MM.1S (cell line): ENCODE measurements at regions not wholly inside any gene's neighbourhood (a gene's known extent, or its start where the extent isn't known, plus 50 kb on each side); places are given as distances from the start of the nearest gene placed in this dataset.

Experiments used
- DNase-seq: peaks from one replicate; pipeline ENCODE4 v3.0.0-alpha.2; 2015
- H2AFZ ChIP-seq: fragments of 300-600 bp; sonication (generic); 2 replicates; pipeline ENCODE4 v1.6.0; 2016; ENCODE audit warnings: antibody characterized with exemption, low read length
- H3F3A ChIP-seq: fragments of 300-600 bp; sonication (generic); 2 replicates; pipeline ENCODE4 v1.6.1; 2016; ENCODE audit warnings: mild to moderate bottlenecking, antibody characterized with exemption, low read length, moderate library complexity, mixed read lengths; ENCODE audit not compliant: insufficient read depth
- H3K27ac ChIP-seq: fragments of 300-600 bp; sonication (generic); 2 replicates; pipeline ENCODE4 v1.5.1; 2016; ENCODE audit warnings: mild to moderate bottlenecking, low read length
- H3K27me3 ChIP-seq: fragments of 300-600 bp; sonication (generic); replicated peaks from 2 replicates; pipeline ENCODE4 v1.6.0; 2016; ENCODE audit warnings: low read length; ENCODE audit not compliant: insufficient read depth
- H3K36me3 ChIP-seq: fragments of 300-600 bp; sonication (generic); replicated peaks from 2 replicates; pipeline ENCODE4 v1.6.1; 2016; ENCODE audit warnings: mild to moderate bottlenecking, low read length, mixed read lengths; ENCODE audit not compliant: insufficient read depth
- H3K4me1 ChIP-seq: fragments of 300-600 bp; sonication (generic); 2 replicates; pipeline ENCODE4 v1.6.1; 2016; ENCODE audit warnings: low read length, mixed read lengths
- H3K4me2 ChIP-seq: fragments of 300-600 bp; sonication (generic); 2 replicates; pipeline ENCODE4 v1.6.0; 2016; ENCODE audit warnings: low read depth, low read length
- H3K4me3 ChIP-seq: fragments of 300-600 bp; sonication (generic); 2 replicates; pipeline ENCODE4 v1.5.1; 2016; ENCODE audit warnings: low read length, mixed read lengths
- H3K79me2 ChIP-seq: fragments of 300-600 bp; sonication (generic); 2 replicates; pipeline ENCODE4 v1.6.1; 2016; ENCODE audit warnings: mixed run types, low read length, mixed read lengths
- H3K9ac ChIP-seq: fragments of 300-600 bp; sonication (generic); 2 replicates; pipeline ENCODE4 v1.6.1; 2016; ENCODE audit warnings: low read length, mixed read lengths
- H3K9me2 ChIP-seq: fragments of 300-600 bp; sonication (generic); replicated peaks from 2 replicates; pipeline ENCODE4 v1.6.1; 2016; ENCODE audit warnings: mild to moderate bottlenecking, low read length, mixed read lengths; ENCODE audit not compliant: insufficient read depth
- H3K9me3 ChIP-seq: fragments of 300-600 bp; sonication (generic); replicated peaks from 2 replicates; pipeline ENCODE4 v1.6.1; 2016; ENCODE audit warnings: mild to moderate bottlenecking, low read length, mixed read lengths; ENCODE audit not compliant: insufficient read depth
- H4K20me1 ChIP-seq: fragments of 300-600 bp; sonication (generic); 2 replicates; pipeline ENCODE4 v1.6.1; 2016; ENCODE audit warnings: mild to moderate bottlenecking, low read length, moderate library complexity, mixed read lengths; ENCODE audit not compliant: insufficient read depth
- EZH2 ChIP-seq: fragments of 300-600 bp; sonication (generic); optimal IDR thresholded peaks from 2 replicates; pipeline ENCODE3; 2017; ENCODE audit warnings: low read depth, mild to moderate bottlenecking, antibody characterized with exemption, low read length, mixed read lengths
- EZH2phosphoT487 ChIP-seq: fragments of 300-600 bp; sonication (generic); IDR thresholded peaks from 2 replicates; pipeline ENCODE4 v1.6.1; 2018; ENCODE audit warnings: antibody characterized with exemption, low read length
- TF ChIP-seq, protein P1 (sequence below): fragments of 300-600 bp; sonication (generic); IDR thresholded peaks from 2 replicates; pipeline ENCODE4 v1.5.1; 2016; ENCODE audit warnings: antibody characterized with exemption, low read length, mixed read lengths

GRCh38 chr7:18356191-18356645 lies 139.3 kb upstream of the HDAC9 start:
- Histone ChIP-seq H3K27ac (no peak overlapping the region), H3K27me3 (no peaks in the 10 kb centered on the region), H3K4me3 (peak overlapping the region; percentile 19; the same call in 1 of the 2 replicates), H3K9me3 (no peaks in the 10 kb centered on the region), H3K9me2 (no peaks in the 10 kb centered on the region), H3F3A (peaks cover 5% of the 10 kb centered on the region; the same call in 1 of the 2 replicates), H3K4me1 (peaks cover 15% of the 10 kb centered on the region), H3K36me3 (no peaks in the 10 kb centered on the region), H2AFZ (peak overlapping the region; percentile 69; the same call in 1 of the 2 replicates), H3K79me2 (no peaks in the 10 kb centered on the region), H4K20me1 (no peaks in the 10 kb centered on the region), H3K4me2 (peak overlapping the region; percentile 40), H3K9ac (no peak overlapping the region)
- peak; percentile 51 for DNase-seq
- TF ChIP-seq, protein P1, sequence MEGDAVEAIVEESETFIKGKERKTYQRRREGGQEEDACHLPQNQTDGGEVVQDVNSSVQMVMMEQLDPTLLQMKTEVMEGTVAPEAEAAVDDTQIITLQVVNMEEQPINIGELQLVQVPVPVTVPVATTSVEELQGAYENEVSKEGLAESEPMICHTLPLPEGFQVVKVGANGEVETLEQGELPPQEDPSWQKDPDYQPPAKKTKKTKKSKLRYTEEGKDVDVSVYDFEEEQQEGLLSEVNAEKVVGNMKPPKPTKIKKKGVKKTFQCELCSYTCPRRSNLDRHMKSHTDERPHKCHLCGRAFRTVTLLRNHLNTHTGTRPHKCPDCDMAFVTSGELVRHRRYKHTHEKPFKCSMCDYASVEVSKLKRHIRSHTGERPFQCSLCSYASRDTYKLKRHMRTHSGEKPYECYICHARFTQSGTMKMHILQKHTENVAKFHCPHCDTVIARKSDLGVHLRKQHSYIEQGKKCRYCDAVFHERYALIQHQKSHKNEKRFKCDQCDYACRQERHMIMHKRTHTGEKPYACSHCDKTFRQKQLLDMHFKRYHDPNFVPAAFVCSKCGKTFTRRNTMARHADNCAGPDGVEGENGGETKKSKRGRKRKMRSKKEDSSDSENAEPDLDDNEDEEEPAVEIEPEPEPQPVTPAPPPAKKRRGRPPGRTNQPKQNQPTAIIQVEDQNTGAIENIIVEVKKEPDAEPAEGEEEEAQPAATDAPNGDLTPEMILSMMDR, result peak; percentile 60
- no peak for TF ChIP-seq EZH2phosphoT487

DNA sequence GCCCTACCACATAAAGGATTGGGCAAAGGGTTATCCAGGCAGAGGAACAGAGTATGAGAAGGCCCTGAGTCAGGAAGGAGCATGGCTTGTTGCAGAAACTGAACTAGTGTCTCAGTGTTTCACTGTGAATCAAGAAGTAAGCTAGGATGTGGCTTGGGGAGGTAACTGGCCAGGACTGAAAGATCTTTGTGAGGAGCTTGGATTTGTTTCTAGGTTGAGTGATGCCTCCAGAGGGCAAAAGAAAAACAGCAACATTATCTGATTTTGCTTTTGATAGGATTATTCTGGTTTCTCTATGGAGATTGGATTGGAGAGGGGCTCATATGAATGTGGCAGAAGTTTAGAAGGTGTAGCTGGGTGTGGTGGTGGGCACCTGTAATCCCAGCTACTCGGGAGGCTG lies 137.9 kb upstream of the HDAC9 start:
- Histone ChIP-seq H2AFZ (no peak overlapping the region), H4K20me1 (no peaks in the 10 kb centered on the region), H3K36me3 (no peaks in the 10 kb centered on the region), H3K4me3 (no peak overlapping the region), H3K79me2 (no peaks in the 10 kb centered on the region), H3K9ac (no peak overlapping the region), H3K9me3 (no peaks in the 10 kb centered on the region), H3K9me2 (no peaks in the 10 kb centered on the region), H3F3A (peaks cover 5% of the 10 kb centered on the region; the same call in 1 of the 2 replicates), H3K27me3 (no peaks in the 10 kb centered on the region), H3K4me2 (no peak overlapping the region), H3K27ac (no peak overlapping the region), H3K4me1 (peaks cover 15% of the 10 kb centered on the region)
- TF ChIP-seq, protein P1, result peak; percentile 42
- no peak for TF ChIP-seq EZH2phosphoT487
- peak; percentile 36 for DNase-seq

- peaks cover 5% of the 10 kb centered on the region; the same call in 1 of the 2 replicates for H3K4me1 ChIP-seq
- no peak for DNase-seq
- H3K4me2 ChIP-seq, result no peak overlapping the region
Observed at GRCh38 chr7:18361756-18362155, 133.8 kb upstream of the HDAC9 start.

More at GRCh38 chr7:18361756-18362155, 133.8 kb upstream of the HDAC9 start:
- Histone ChIP-seq H3K36me3 (no peaks in the 10 kb centered on the region), H4K20me1 (no peaks in the 10 kb centered on the region), H3K4me3 (no peak overlapping the region), H3K79me2 (no peaks in the 10 kb centered on the region), H3K27ac (no peak overlapping the region), H3K9ac (no peak overlapping the region), H2AFZ (no peak overlapping the region), H3K9me2 (no peaks in the 10 kb centered on the region), H3F3A (peaks cover 5% of the 10 kb centered on the region; the same call in 1 of the 2 replicates), H3K9me3 (no peaks in the 10 kb centered on the region), H3K27me3 (no peaks in the 10 kb centered on the region)
- TF ChIP-seq EZH2 (no peak), EZH2phosphoT487 (no peak)
- TF ChIP-seq, protein P1, result no peak
